Endometrium (tissue), 2 donors: ENCODE measurements at regions not wholly inside any gene's neighbourhood (a gene's known extent, or its start where the extent isn't known, plus 50 kb on each side); places are given as distances from the start of the nearest gene placed in this dataset.
A peak's percentile ranks its signal among the peaks of the same experiment; 100 is the strongest.

Source experiments
- FAIRE-seq: peaks from 2 replicates; lab custom pipeline; 2012; peaks lifted over from hg19 to GRCh38; lab: Jason Lieb, UNC
- donor health status: control.
- donor health status: control.

- peak; percentile 21 for FAIRE-seq
Measured at GRCh38 chr6:19410481-19410880, 426.7 kb upstream of the ID4 start.

- FAIRE-seq: no peak
Measured at GRCh38 chr6:19413323-19413722, 423.8 kb upstream of the ID4 start.

GRCh38 chr6:19415605-19416326 is 421.4 kb upstream of the ID4 start:
- FAIRE-seq: no peak

- FAIRE-seq: no peak
Measured at GRCh38 chr6:19416811-19417210, 420.4 kb upstream of the ID4 start.

GRCh38 chr6:19417713-19418112 is 419.5 kb upstream of the ID4 start:
- no peak for FAIRE-seq

- no peak for FAIRE-seq
Measured at GRCh38 chr6:19424853-19425252, 412.3 kb upstream of the ID4 start.

GRCh38 chr6:19427548-19427947 is 409.6 kb upstream of the ID4 start:
- FAIRE-seq: no peak

GRCh38 chr6:19432966-19433498 is 404.1 kb upstream of the ID4 start:
- no peak for FAIRE-seq

GRCh38 chr6:19434065-19434464 is 403.1 kb upstream of the ID4 start:
- FAIRE-seq: no peak

- FAIRE-seq: no peak
Measured at GRCh38 chr6:19435755-19436154, 401.4 kb upstream of the ID4 start.

- no peak for FAIRE-seq
Measured at GRCh38 chr6:19438566-19439353, 398.4 kb upstream of the ID4 start.

GRCh38 chr6:19440531-19440930 is 396.6 kb upstream of the ID4 start:
- no peak for FAIRE-seq

GRCh38 chr6:19443411-19443810 is 393.8 kb upstream of the ID4 start:
- FAIRE-seq: no peak

- no peak for FAIRE-seq
Measured at GRCh38 chr6:19444041-19444440, 393.1 kb upstream of the ID4 start.

- FAIRE-seq: no peak
Measured at GRCh38 chr6:19444481-19444880, 392.7 kb upstream of the ID4 start.

GRCh38 chr6:19446570-19446969 is 390.6 kb upstream of the ID4 start:
- no peak for FAIRE-seq

- no peak for FAIRE-seq
Measured at GRCh38 chr6:19450651-19451050, 386.5 kb upstream of the ID4 start.

- FAIRE-seq: no peak
Measured at GRCh38 chr6:19452495-19452894, 384.7 kb upstream of the ID4 start.

GRCh38 chr6:19454001-19454720 is 383.0 kb upstream of the ID4 start:
- no peak for FAIRE-seq

GRCh38 chr6:19454721-19455392 is 382.3 kb upstream of the ID4 start:
- FAIRE-seq: peak; percentile 18

- no peak for FAIRE-seq
Measured at GRCh38 chr6:19463250-19463649, 373.9 kb upstream of the ID4 start.

GRCh38 chr6:19463925-19464324 is 373.2 kb upstream of the ID4 start:
- FAIRE-seq: no peak
